DLD1 (cell line): ENCODE measurements at regions not wholly inside any gene's neighbourhood (a gene's known extent, or its start where the extent isn't known, plus 50 kb on each side); places are given as distances from the start of the nearest gene placed in this dataset.
"Not testable (repeated sequence)": the region's sequence is repeated elsewhere in the genome, so short reads cannot be mapped to it uniquely, and the experiment has no call there.

ENCODE experiments used
- in situ Hi-C: cut with HindIII; loops from 2 replicates; pipeline ENCODE4 v1.10.0; 2017; ENCODE audit warnings: low sequenced_read_pairs

GRCh38 chr4:181821039-181822004, 421.9 kb upstream of the TENM3 start:
- in situ Hi-C loops, result no loop called here

GRCh38 chr4:181822005-181822375, 421.2 kb upstream of the TENM3 start:
- in situ Hi-C loops, result no loop called here

GRCh38 chr4:181823183-181823582, 420.0 kb upstream of the TENM3 start:
- in situ Hi-C loops, result no loop called here

- in situ Hi-C loops, result no loop called here
Measured at GRCh38 chr4:181823645-181824044, 419.6 kb upstream of the TENM3 start.

- in situ Hi-C loops, result no loop called here
Measured at GRCh38 chr4:181825564-181825963, 417.6 kb upstream of the TENM3 start.

GRCh38 chr4:181827246-181827645, 416.0 kb upstream of the TENM3 start:
- in situ Hi-C loops, result no loop called here

GRCh38 chr4:181830404-181831035, 412.7 kb upstream of the TENM3 start:
- in situ Hi-C loops, result no loop called here

GRCh38 chr4:181834071-181834470, 409.1 kb upstream of the TENM3 start:
- in situ Hi-C loops, result no loop called here

GRCh38 chr4:181835348-181835747, 407.9 kb upstream of the TENM3 start:
- in situ Hi-C loops, result no loop called here

- in situ Hi-C loops, result no loop called here
Measured at GRCh38 chr4:181838253-181838652, 404.9 kb upstream of the TENM3 start.

GRCh38 chr4:181843797-181844196, 399.4 kb upstream of the TENM3 start:
- in situ Hi-C loops, result not testable (repeated sequence)

- in situ Hi-C loops, result no loop called here
Measured at GRCh38 chr4:181845617-181846016, 397.6 kb upstream of the TENM3 start.

GRCh38 chr4:181846934-181847333, 396.3 kb upstream of the TENM3 start:
- in situ Hi-C loops, result no loop called here

GRCh38 chr4:181848357-181848756, 394.8 kb upstream of the TENM3 start:
- in situ Hi-C loops, result no loop called here

GRCh38 chr4:181849472-181849871, 393.7 kb upstream of the TENM3 start:
- in situ Hi-C loops, result no loop called here

GRCh38 chr4:181853881-181854511, 389.2 kb upstream of the TENM3 start:
- in situ Hi-C loops, result no loop called here

- in situ Hi-C loops, result no loop called here
Measured at GRCh38 chr4:181855307-181855706, 387.9 kb upstream of the TENM3 start.

GRCh38 chr4:181857471-181857870, 385.7 kb upstream of the TENM3 start:
- in situ Hi-C loops, result not testable (repeated sequence)

- in situ Hi-C loops, result no loop called here
Measured at GRCh38 chr4:181858741-181859140, 384.5 kb upstream of the TENM3 start.

- in situ Hi-C loops, result no loop called here
Measured at GRCh38 chr4:181859439-181859838, 383.8 kb upstream of the TENM3 start.

- in situ Hi-C loops, result no loop called here
Measured at GRCh38 chr4:181860157-181860556, 383.0 kb upstream of the TENM3 start.

GRCh38 chr4:181860668-181861067, 382.5 kb upstream of the TENM3 start:
- in situ Hi-C loops, result no loop called here
